ENCODE measurements at regions not wholly inside any gene's neighbourhood (a gene's known extent, or its start where the extent isn't known, plus 50 kb on each side); places are given as distances from the start of the nearest gene placed in this dataset.

- H2BK5ac ChIP-seq (ENCODE audit: insufficient read length, low read length) = no peak overlapping the region
- H3K18ac ChIP-seq (ENCODE audit: insufficient read length, low read depth, low read length) = no peak overlapping the region
- peaks cover 6% of the 10 kb centered on the region for H3K4me1 ChIP-seq (ENCODE audit: insufficient read depth, low read length)
- no peaks in the 10 kb centered on the region for H3K23me2 ChIP-seq (ENCODE audit: insufficient read length, low read depth, low read length, poor library complexity, severe bottlenecking)
- DNase-seq = no peak
- no peak overlapping the region for H2AFZ ChIP-seq (ENCODE audit: low read length)
- no peak overlapping the region for H3T11ph ChIP-seq (ENCODE audit: low read length)
- H3K36me3 Mint-ChIP-seq (ENCODE audit: insufficient read depth in 1 of 3, low read depth in 3 of 3) = no peaks in the 10 kb centered on the region
- TF ChIP-seq CTCF (conservative IDR thresholded peaks at IDR 0.05) = no peak
- no peak overlapping the region for H2BK120ac ChIP-seq (ENCODE audit: low read depth, low read length, poor library complexity, severe bottlenecking)
- H4K8ac ChIP-seq (replicated peaks; ENCODE audit: insufficient read length, low read depth, low read length) = no peak overlapping the region
- no peak overlapping the region for H3K4ac ChIP-seq (ENCODE audit: low read depth, low read length)
- H3K27ac Mint-ChIP-seq = no peak overlapping the region
- no peak overlapping the region for H2AK5ac ChIP-seq (ENCODE audit: insufficient read length, low read length)
- H3K9ac ChIP-seq (ENCODE audit: extremely low read depth, insufficient read length, low read length) = no peak overlapping the region
- H3K14ac ChIP-seq (ENCODE audit: insufficient read depth, low read length) = no peak overlapping the region
- H3K79me1 ChIP-seq (ENCODE audit: insufficient read depth, low read depth, low read length, poor library complexity, severe bottlenecking) = no peaks in the 10 kb centered on the region
- H4K5ac ChIP-seq (ENCODE audit: insufficient read length, low read depth, low read length) = no peak overlapping the region
- no peak overlapping the region for H2BK12ac ChIP-seq (ENCODE audit: insufficient read length, low read depth, low read length)
- H3K79me2 ChIP-seq (ENCODE audit: insufficient read depth, low read length) = no peaks in the 10 kb centered on the region
- H2BK20ac ChIP-seq (ENCODE audit: low read depth, low read length, poor library complexity, severe bottlenecking) = no peak overlapping the region
- H4K91ac ChIP-seq (ENCODE audit: insufficient read length, low read depth, low read length) = no peak overlapping the region
- no peak overlapping the region for H3K23ac ChIP-seq (ENCODE audit: insufficient read length, low read depth, low read length)
- peaks cover 14 to 17% of the 10 kb centered on the region in 2 experiments for H3K4me1 Mint-ChIP-seq
- H3K9me3 ChIP-seq (ENCODE audit: control insufficient read depth, low read depth, low read length) = no peaks in the 10 kb centered on the region
- H4K20me1 ChIP-seq (ENCODE audit: control insufficient read depth, insufficient read depth, insufficient read length) = no peaks in the 10 kb centered on the region
- H3K27ac ChIP-seq (ENCODE audit: insufficient read length, low read depth, low read length) = no peak overlapping the region
- H3K27me3 Mint-ChIP-seq (ENCODE audit: low read depth) = no peaks in the 10 kb centered on the region
- no peak overlapping the region for H3K56ac ChIP-seq (ENCODE audit: insufficient read length, low read depth, low read length)
- H3K4me2 ChIP-seq (ENCODE audit: insufficient read depth, insufficient read length, low read length) = no peak overlapping the region
- H3K9me3 Mint-ChIP-seq = no peaks in the 10 kb centered on the region
- H3K27me3 ChIP-seq (ENCODE audit: insufficient read depth, low read length) = no peaks in the 10 kb centered on the region
- H2BK15ac ChIP-seq (ENCODE audit: low read depth, low read length) = no peak overlapping the region
- no CpG with 5 or more reads among the region's 3 CpGs for WGBS (ENCODE audit: extremely low coverage, insufficient read length, low lambda C conversion rate)
- no peak overlapping the region for H3K4me3 Mint-ChIP-seq
Measured at GRCh38 chr11:121683791-121684190, 231.0 kb upstream of the SORL1-AS1 start.
